ENCODE measurements at regions not wholly inside any gene's neighbourhood (a gene's known extent, or its start where the extent isn't known, plus 50 kb on each side); places are given as distances from the start of the nearest gene placed in this dataset.

DNA sequence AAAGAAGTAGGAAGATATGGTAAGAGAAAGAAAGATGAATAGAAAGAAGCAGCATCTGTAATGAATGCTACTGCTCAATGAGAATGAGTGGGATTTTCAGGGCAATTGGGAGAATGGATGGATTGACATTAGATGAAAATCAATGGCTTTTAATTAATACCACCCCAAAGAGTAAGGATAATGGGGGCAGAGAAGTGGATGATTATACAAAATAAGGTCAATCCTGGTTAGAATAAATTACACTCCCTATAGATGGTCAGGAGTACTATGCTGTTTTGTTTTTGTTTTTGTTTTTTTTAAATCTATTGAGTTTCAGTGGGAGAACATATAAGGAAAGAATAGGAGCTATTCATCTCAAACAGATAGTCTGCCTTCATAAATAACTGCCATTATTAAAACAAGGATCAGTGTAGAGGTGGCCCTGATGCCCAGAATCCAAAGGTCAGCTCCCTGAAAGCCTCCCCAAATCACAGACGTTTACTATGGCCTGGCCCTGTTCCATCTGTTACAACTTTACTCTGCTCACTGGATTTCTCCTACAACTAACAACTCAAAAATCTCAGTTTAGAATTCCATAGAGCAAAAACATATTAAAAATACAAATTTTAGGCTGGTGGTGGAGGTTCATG, 535.4 kb upstream of the NRSN1 start:
- DNase-seq (ENCODE audit: low spot score): no peak

DNA sequence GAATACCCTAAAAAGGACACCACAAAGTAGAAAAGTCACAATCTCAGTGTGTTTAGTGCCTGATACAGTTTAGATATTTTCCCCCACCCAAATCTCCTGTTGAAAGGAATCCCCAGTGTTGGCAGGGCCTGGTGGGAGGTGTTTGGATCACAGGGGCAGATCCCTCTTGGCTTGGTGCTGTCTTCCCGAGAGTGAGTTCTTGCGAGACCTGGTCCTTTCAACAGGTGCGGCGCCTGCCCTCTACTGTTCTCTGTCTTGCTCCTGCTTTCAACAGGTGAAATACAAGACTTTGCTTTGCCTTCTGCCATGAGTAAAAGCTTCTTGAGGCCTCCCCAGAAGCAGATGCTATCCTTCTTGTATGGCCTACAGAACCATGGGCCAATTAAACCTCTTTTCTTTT, 534.3 kb upstream of the NRSN1 start:
- no peak for DNase-seq (ENCODE audit: low spot score)

GRCh38 chr6:23600118-23600517, 525.9 kb upstream of the NRSN1 start:
- DNase-seq (ENCODE audit: low spot score): no peak

- DNase-seq (ENCODE audit: low spot score): no peak
Observed at GRCh38 chr6:23601811-23602345, 524.1 kb upstream of the NRSN1 start.

DNA sequence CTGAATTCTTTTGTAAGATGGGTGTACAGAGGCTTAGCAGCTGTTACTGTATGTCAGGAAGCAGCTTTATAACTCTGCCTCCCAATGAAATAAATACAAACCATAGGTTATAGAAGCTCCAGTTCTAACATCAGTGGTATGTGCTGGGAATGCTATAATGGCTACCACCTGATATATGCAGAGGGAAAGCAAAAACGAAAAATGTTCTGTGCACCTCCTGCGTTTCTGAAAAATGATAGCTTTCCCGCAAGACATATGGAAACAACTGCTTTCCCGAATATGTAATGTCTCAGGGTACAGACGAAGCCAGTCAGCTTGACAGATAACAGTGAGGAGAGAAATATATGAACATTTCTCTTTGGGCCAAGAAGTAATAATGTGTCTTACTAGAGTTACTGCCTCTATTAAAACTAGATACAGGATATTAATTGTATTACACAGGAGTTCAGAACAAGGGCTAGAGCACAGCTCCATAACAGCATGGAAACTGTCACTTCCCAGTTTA, 517.0 kb upstream of the NRSN1 start:
- no peak for DNase-seq (ENCODE audit: low spot score)

DNA sequence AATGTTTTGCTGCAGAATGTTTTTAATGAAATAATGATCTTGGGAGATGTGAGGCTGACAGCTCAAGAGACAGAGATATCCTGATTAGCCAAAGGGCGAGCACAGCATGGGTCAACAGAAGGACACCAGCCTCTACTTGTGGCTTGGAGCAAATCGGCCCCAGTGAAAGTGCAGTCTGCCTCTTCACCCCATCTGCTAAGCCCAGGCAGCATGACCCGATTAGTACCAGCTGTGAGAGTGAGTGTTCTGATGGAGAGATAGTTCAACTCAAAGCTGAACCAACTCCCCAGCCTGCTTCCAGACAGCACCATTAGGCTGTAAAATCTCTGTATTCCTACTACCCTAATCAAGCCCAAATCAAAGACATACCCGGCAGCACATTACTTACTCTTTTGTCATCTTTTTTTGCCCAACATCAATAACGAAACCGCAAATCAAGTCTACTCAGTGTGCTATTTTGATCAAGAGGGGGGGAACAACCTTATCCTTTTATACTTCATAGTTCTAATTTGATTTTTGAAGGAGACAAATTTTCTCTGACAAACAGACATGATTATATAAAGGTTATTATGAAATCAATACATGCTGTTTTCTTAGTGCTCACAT, 514.1 kb upstream of the NRSN1 start:
- DNase-seq (ENCODE audit: low spot score): no peak

DNA sequence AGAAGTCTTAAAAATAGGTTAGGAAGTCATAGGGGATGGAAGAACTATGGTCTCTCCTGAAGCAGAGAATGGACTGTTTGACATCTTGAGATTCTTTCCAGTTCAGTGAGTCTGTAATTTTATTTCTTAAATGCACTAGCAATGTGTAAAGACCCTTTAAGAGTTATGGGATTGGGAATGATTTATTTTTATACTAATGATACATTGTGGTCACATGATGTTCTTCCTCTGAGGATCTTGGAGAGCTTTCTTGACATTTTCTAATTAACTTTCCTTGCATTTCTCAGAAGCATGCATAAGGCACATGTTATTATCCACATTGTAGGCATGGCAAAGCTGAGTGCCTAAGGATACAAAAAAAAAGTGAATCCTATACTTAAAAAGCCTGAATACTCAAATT, 507.6 kb upstream of the NRSN1 start:
- DNase-seq (ENCODE audit: low spot score): no peak

GRCh38 chr6:23620911-23621401, 505.1 kb upstream of the NRSN1 start:
- DNase-seq (ENCODE audit: low spot score): no peak

- no peak for DNase-seq (ENCODE audit: low spot score)
Observed at GRCh38 chr6:23630726-23631635, 495.0 kb upstream of the NRSN1 start.

- DNase-seq (ENCODE audit: low spot score): no peak
Observed at GRCh38 chr6:23633996-23634395, 492.0 kb upstream of the NRSN1 start.

DNA sequence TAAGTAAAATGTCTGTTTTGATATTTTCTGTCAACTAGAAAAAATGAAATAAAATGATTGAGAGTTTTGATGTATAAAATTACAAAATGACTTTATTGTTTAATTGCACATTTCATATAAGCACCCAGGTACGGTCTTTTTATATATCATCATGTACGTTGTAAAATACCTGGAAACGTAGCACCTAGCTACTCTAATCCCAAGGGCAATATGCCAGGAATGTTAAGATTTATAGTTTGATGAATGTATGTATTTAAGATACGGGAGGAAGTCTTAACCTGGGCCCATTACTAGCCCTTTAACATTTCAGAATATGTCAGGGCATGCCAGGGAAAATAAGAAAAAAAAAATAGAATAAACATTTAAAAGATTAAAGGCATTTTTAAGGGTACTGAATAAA, 490.9 kb upstream of the NRSN1 start:
- DNase-seq (ENCODE audit: low spot score): no peak

GRCh38 chr6:23637296-23637695, 488.7 kb upstream of the NRSN1 start:
- no peak for DNase-seq (ENCODE audit: low spot score)

GRCh38 chr6:23642849-23643248, 483.2 kb upstream of the NRSN1 start:
- DNase-seq (ENCODE audit: low spot score): no peak

DNA sequence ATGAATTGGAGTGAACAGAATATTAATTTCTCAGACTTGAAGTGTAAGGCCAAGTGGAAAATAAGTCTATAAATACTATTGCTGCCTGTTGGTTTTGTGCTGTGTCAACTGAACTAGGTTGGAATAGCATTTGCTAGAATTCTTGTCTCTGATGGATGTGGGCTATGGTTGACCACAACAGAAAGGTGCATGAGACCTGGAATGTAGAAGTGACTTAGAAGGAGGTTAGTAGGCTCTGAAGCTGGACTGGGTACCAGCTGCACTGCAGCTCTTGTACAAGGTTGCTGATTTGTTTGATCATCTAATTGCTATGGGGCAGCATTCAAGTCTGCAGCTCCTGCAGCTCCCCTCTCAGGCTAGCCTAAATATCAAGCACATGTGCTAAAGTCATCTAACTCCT, 479.0 kb upstream of the NRSN1 start:
- DNase-seq (ENCODE audit: low spot score): no peak

GRCh38 chr6:23650676-23651075, 475.3 kb upstream of the NRSN1 start:
- no peak for DNase-seq (ENCODE audit: low spot score)

DNA sequence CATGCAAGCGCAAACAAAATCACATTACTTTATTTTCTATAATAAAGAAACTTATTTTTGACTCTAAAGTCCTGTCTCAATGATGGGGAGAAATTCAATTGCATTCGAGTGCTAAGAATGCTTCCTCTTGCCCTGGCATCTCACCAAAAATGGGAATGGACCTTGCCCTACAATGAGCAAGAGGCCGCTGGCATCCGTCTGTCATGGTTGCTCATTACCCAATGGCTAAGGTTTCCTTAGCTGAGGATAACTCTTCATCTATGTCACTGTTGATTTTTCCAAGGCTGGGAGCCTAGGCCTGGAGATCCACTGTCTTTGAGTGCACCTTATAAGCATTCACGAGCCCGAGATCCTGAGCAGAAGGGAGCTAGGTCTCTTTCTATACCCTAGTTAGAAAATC, 471.3 kb upstream of the NRSN1 start:
- no peak for DNase-seq (ENCODE audit: low spot score)

DNA sequence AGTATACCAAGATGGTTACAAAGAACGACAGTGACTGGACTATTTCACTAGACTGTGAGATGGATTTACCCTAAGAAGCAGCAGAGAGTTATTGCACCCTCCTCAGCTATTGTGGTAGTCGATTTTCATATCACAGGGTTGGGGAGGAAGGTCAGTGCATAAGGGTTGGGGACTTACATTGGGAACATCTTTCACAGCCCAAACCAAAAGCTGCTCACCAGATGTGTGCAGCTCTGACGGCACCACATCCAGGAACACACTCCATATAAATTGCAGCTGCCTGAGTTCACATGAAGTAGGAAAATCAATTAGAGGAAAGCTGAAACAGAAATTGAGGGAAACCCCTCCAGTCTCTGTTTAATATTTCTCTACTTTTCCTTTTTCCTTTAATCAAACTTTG, 470.5 kb upstream of the NRSN1 start:
- DNase-seq (ENCODE audit: low spot score): no peak

GRCh38 chr6:23656255-23657194, 469.5 kb upstream of the NRSN1 start:
- no peak for DNase-seq (ENCODE audit: low spot score)

DNA sequence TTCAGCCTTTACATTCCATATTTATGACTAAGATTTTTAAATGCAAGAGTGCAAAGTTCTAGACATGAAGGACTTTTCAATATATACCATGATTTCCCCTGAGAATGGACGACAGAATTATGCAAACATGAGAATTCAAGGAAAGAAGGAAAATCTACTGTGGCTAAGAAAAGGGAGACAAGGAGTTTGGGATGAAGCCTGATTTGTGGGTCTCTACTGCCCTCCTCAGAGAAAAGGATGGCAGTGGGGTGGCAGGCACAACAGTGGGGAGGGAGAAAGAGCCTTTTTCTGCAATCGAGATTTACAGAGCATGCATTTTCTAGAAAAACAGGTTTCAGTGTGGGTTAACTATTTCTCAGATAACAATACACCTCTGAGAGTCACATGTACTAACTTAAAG, 466.9 kb upstream of the NRSN1 start:
- peak; percentile 36 for DNase-seq (ENCODE audit: low spot score)

DNA sequence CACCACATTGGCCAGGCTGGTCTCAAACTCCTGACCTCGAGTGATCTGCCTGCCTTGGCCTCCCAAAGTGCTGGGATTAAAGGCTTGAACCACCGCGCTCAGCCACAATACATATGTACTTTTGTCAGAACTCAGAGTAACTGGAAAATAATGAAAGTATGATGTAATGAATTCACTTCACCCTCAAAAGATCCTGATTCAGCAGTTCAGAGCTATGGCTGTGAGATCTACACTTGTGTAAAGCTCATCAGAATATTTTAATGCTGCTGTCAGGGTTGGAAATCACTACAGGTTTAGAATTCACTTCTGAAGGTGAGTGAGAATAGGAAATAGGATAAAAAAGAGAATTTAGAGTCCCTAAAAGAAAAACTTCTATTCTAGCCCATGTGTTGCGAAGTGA, 464.5 kb upstream of the NRSN1 start:
- no peak for DNase-seq (ENCODE audit: low spot score)

- no peak for DNase-seq (ENCODE audit: low spot score)
Observed at GRCh38 chr6:23663096-23663495, 462.9 kb upstream of the NRSN1 start.
